ENCODE measurements at regions not wholly inside any gene's neighbourhood (a gene's known extent, or its start where the extent isn't known, plus 50 kb on each side); places are given as distances from the start of the nearest gene placed in this dataset.

DNA sequence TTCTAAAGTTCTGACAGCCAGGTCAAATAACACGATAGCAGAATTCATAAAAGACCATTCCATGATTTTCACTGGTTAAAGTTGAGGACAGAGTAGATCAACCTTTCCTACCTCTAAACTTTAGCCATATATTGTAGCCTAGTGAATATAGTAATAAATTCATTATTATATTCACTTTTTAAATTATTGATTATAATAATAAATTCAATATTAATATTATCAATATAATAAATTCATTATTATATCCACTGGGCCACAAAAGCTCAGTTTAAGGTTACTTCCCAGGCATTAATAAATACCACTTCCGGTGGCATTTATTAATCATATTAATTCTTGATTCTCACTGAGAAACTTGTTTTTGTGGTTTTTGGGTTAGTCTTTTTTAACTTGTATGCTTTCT is 85.7 kb upstream of the GPC6 start:
- no peak for DNase-seq (ENCODE audit: low read depth)

- DNase-seq (ENCODE audit: low read depth): no peak
Measured at GRCh38 chr13:93144031-93144430, 82.6 kb upstream of the GPC6 start.

DNA sequence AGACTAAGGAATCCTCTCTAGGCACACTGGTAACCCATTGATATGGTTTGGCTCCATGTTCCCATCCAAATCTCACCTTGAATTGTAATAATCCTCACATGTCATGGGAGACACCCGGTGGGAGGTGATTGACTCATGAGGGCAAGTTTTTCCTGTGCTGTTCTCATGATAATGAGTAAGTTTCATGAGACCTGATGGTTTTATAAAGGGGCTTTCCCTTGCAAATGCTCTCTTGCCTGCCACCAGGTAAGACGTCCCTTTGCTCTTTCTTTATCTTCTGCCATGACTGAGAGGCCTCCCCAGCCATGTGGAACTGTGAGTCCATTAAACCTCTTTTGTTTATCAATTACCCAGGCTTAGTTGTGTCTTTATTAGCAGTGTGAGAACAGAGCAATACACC is 81.4 kb upstream of the GPC6 start:
- DNase-seq (ENCODE audit: low read depth): no peak

- DNase-seq (ENCODE audit: low read depth): peak; percentile 19
Measured at GRCh38 chr13:93146584-93147297, 79.9 kb upstream of the GPC6 start.

GRCh38 chr13:93147298-93147645 is 79.3 kb upstream of the GPC6 start:
- DNase-seq (ENCODE audit: low read depth): no peak

DNA sequence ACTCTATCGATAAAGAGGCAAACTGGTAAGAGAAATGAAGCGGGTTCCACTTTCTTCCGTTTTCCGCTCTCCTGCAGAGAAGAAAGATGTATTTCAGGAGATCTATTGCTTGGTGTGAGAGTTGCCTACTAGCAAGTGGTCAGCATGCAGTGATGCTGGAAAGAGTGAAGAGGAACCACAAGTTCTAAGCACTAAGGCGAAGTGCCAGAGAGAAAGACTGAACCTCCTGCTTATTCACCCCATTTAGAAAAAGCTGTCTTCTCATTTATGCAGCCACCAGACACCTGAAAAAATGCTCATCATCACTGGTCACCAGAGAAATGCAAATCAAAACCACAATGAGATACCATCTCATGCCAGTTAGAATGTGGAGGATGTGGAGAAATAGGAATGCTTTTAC is 78.7 kb upstream of the GPC6 start:
- no peak for DNase-seq (ENCODE audit: low read depth)

- DNase-seq (ENCODE audit: low read depth): peak; percentile 34
Measured at GRCh38 chr13:93151277-93151676, 75.3 kb upstream of the GPC6 start.

DNA sequence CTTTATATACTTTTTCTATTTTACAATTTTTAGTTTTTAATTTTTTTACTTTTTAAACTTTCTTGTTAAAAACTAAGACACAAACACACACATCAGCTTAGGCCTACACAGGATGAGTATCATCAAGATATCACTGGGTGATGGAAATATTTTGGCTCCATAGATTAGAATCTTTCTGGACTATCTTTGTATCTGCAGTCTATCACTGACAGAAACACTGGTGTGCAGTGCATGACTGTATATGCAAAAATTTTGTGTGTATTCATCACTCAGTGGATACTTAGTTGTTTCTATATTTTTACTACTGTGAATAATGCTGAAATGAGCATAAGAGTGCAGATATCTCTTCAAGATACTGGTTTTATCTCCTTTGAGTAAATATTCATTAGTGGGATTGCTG is 68.0 kb upstream of the GPC6 start:
- DNase-seq (ENCODE audit: low read depth): no peak

GRCh38 chr13:93169980-93170379 is 56.6 kb upstream of the GPC6 start:
- DNase-seq (ENCODE audit: low read depth): peak; percentile 64

DNA sequence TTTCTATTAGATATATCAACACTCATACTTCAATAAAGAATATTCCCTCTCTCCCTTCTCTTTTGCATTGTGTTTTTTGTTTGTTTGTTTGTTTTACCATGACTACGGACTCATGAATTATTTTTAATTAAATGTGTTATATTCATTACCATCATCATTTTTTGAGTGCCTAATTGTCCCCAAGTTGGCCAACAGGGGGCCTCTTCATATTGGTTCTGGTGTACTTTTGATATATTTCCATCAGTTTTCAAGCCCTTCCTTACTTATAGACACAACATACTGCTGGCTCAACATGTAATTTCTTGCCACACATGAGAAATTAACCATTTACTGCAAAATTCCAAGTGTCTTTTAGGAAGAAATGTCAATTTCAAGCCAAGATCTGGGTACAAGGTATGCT is 54.5 kb upstream of the GPC6 start:
- DNase-seq (ENCODE audit: low read depth): peak; percentile 12

DNA sequence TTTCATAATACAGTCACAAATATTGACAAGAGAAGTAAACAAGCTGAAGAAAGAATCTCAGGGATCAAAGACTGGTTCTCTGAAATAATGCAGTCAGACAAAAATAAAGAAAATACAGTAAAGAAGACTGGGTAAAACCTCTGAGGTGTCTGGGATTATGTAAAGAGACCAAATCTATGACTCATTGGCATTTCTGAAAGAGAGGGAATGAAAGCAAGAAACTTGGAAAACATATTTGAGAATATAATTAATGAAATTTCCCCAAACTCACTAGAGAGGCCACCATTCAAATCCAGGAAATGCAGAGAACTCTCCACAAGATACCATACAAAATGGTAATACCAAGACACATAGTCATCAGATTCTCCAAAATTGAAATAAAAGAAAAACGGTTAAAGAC is 53.0 kb upstream of the GPC6 start:
- DNase-seq (ENCODE audit: low read depth): no peak

- no peak for DNase-seq (ENCODE audit: low read depth)
Measured at GRCh38 chr13:93174260-93174659, 52.3 kb upstream of the GPC6 start.
